ENCODE measurements at regions not wholly inside any gene's neighbourhood (a gene's known extent, or its start where the extent isn't known, plus 50 kb on each side); places are given as distances from the start of the nearest gene placed in this dataset.
"Not testable (repeated sequence)": the region's sequence is repeated elsewhere in the genome, so short reads cannot be mapped to it uniquely, and the experiment has no call there.

GRCh38 chr2:234250926-234251325 lies 200.4 kb downstream of the SPP2 start:
- no peak for DNase-seq (ENCODE audit: extremely low read depth, low read depth)
- no peak for TF ChIP-seq CTCF (IDR thresholded peaks at IDR 0.05; ENCODE audit: low read depth, low read length, missing control alignments)
- no peak overlapping the region for H3K4me3 ChIP-seq (replicated peaks; ENCODE audit: low read depth, low read length)

- no peak overlapping the region for H3K4me3 ChIP-seq (replicated peaks; ENCODE audit: low read depth, low read length)
- no peak for TF ChIP-seq CTCF (IDR thresholded peaks at IDR 0.05; ENCODE audit: low read depth, low read length, missing control alignments)
- DNase-seq (ENCODE audit: extremely low read depth, low read depth), result no peak
Measured at GRCh38 chr2:234249873-234250272, 199.4 kb downstream of the SPP2 start.

GRCh38 chr2:234249034-234249735 lies 198.7 kb downstream of the SPP2 start:
- H3K4me3 ChIP-seq (replicated peaks; ENCODE audit: low read depth, low read length), result no peak overlapping the region
- no peak for DNase-seq (ENCODE audit: extremely low read depth, low read depth)
- no peak for TF ChIP-seq CTCF (IDR thresholded peaks at IDR 0.05; ENCODE audit: low read depth, low read length, missing control alignments)

- H3K4me3 ChIP-seq (replicated peaks; ENCODE audit: low read depth, low read length); DNase-seq (ENCODE audit: extremely low read depth, low read depth): not testable (repeated sequence)
Measured at GRCh38 chr2:234248213-234248710, 197.8 kb downstream of the SPP2 start.

GRCh38 chr2:234247453-234248180 lies 197.1 kb downstream of the SPP2 start:
- no peak for DNase-seq (ENCODE audit: extremely low read depth, low read depth)
- H3K4me3 ChIP-seq (replicated peaks; ENCODE audit: low read depth, low read length), result no peak overlapping the region
- TF ChIP-seq CTCF (IDR thresholded peaks at IDR 0.05; ENCODE audit: low read depth, low read length, missing control alignments), result no peak

GRCh38 chr2:234245945-234246344 lies 195.4 kb downstream of the SPP2 start:
- no peak overlapping the region for H3K4me3 ChIP-seq (replicated peaks; ENCODE audit: low read depth, low read length)
- no peak for TF ChIP-seq CTCF (IDR thresholded peaks at IDR 0.05; ENCODE audit: low read depth, low read length, missing control alignments)
- peak; percentile 72 for DNase-seq (ENCODE audit: extremely low read depth, low read depth)

- H3K4me3 ChIP-seq (replicated peaks; ENCODE audit: low read depth, low read length), result no peak overlapping the region
- no peak for TF ChIP-seq CTCF (IDR thresholded peaks at IDR 0.05; ENCODE audit: low read depth, low read length, missing control alignments)
- DNase-seq (ENCODE audit: extremely low read depth, low read depth), result no peak
Measured at GRCh38 chr2:234243871-234244565, 193.5 kb downstream of the SPP2 start.

Measured in HFF-Myc (cell line).